GM12891 (cell line): ENCODE measurements at regions not wholly inside any gene's neighbourhood (a gene's known extent, or its start where the extent isn't known, plus 50 kb on each side); places are given as distances from the start of the nearest gene placed in this dataset.

Source experiments
- DNase-seq: peaks from one replicate; pipeline ENCODE4 v3.0.0; 2011; ENCODE audit warnings: low spot score; ENCODE audit not compliant: insufficient read length
- FAIRE-seq: peaks from 2 replicates; lab custom pipeline; 2011; peaks lifted over from hg19 to GRCh38; lab: Jason Lieb, UNC
- PAX5 ChIP-seq: IDR thresholded peaks from 2 replicates; pipeline ENCODE4 v1.6.1; 2011; ENCODE audit warnings: low read length, moderate library complexity, mild to moderate bottlenecking; ENCODE audit not compliant: insufficient read depth, severe bottlenecking
- POLR2A ChIP-seq: IDR thresholded peaks from 2 replicates; pipeline ENCODE4 v1.6.1; 2011; ENCODE audit warnings: low read depth, low read length, control low read depth
- POLR2AphosphoS5 ChIP-seq: IDR thresholded peaks from 2 replicates; pipeline ENCODE4 v1.6.1; 2011; ENCODE audit warnings: low read depth, low read length, control low read depth
- POU2F2 ChIP-seq: IDR thresholded peaks from 2 replicates; pipeline ENCODE4 v1.6.1; 2011; ENCODE audit warnings: low read depth, mild to moderate bottlenecking, control low read depth, low read length, moderate library complexity
- SPI1 ChIP-seq: IDR thresholded peaks from 2 replicates; pipeline ENCODE4 v1.6.1; 2011; ENCODE audit warnings: low read depth, low read length, control low read depth
- TAF1 ChIP-seq: IDR thresholded peaks from 2 replicates; pipeline ENCODE4 v1.6.1; 2011; ENCODE audit warnings: low read depth, low read length, control low read depth

GRCh38 chr18:41145516-41145915 is 809.5 kb upstream of the PIK3C3 start:
- TF ChIP-seq SPI1 (no peak), POLR2A (no peak), PAX5 (no peak), POU2F2 (no peak), POLR2AphosphoS5 (no peak), TAF1 (no peak)
- no peak for DNase-seq
- no peak for FAIRE-seq

- TF ChIP-seq POU2F2 (no peak), POLR2A (no peak)
- no peak for DNase-seq
- no peak for FAIRE-seq
These were observed 810.6 kb upstream of the PIK3C3 start for GRCh38 chr18:41144441-41144840.

GRCh38 chr18:41140506-41140905 is 814.5 kb upstream of the PIK3C3 start:
- FAIRE-seq: no peak
- DNase-seq: no peak
- TF ChIP-seq PAX5 (no peak), SPI1 (no peak), POU2F2 (no peak), TAF1 (no peak), POLR2AphosphoS5 (no peak), POLR2A (no peak)

- TF ChIP-seq POLR2AphosphoS5: no peak
- TF ChIP-seq POU2F2: no peak
- no peak for TF ChIP-seq POLR2A
- no peak for TF ChIP-seq PAX5
- TF ChIP-seq TAF1: no peak
- no peak for TF ChIP-seq SPI1
- DNase-seq: no peak
- FAIRE-seq: no peak
These were observed 819.9 kb upstream of the PIK3C3 start for GRCh38 chr18:41135146-41135545.

GRCh38 chr18:41134426-41134825 is 820.6 kb upstream of the PIK3C3 start:
- no peak for TF ChIP-seq POLR2AphosphoS5
- TF ChIP-seq POLR2A: no peak
- TF ChIP-seq TAF1: no peak
- TF ChIP-seq SPI1: no peak
- TF ChIP-seq PAX5: no peak
- TF ChIP-seq POU2F2: no peak
- DNase-seq (no peak), FAIRE-seq (no peak)

- TF ChIP-seq PAX5 (no peak), POLR2AphosphoS5 (no peak), TAF1 (no peak), POLR2A (no peak), SPI1 (no peak), POU2F2 (no peak)
- FAIRE-seq: no peak
- no peak for DNase-seq
These were observed 824.0 kb upstream of the PIK3C3 start for GRCh38 chr18:41131050-41131449.

- FAIRE-seq (no peak), DNase-seq (no peak)
- TF ChIP-seq POLR2AphosphoS5 (no peak), POU2F2 (no peak), TAF1 (no peak), POLR2A (no peak), PAX5 (no peak), SPI1 (no peak)
These were observed 826.5 kb upstream of the PIK3C3 start for GRCh38 chr18:41128545-41128944.

- FAIRE-seq (no peak), DNase-seq (no peak)
- TF ChIP-seq POLR2A: no peak
- no peak for TF ChIP-seq POLR2AphosphoS5
- no peak for TF ChIP-seq PAX5
- TF ChIP-seq TAF1: no peak
- no peak for TF ChIP-seq POU2F2
These were observed 826.9 kb upstream of the PIK3C3 start for GRCh38 chr18:41128126-41128525.

- FAIRE-seq: no peak
- TF ChIP-seq POLR2A (no peak), PAX5 (no peak), POU2F2 (no peak), POLR2AphosphoS5 (no peak), TAF1 (no peak)
- no peak for DNase-seq
These were observed 828.3 kb upstream of the PIK3C3 start for GRCh38 chr18:41126541-41127235.

- FAIRE-seq (no peak), DNase-seq (no peak)
- TF ChIP-seq TAF1 (no peak), POLR2AphosphoS5 (no peak), POU2F2 (no peak), POLR2A (no peak), PAX5 (no peak), SPI1 (no peak)
These were observed 833.8 kb upstream of the PIK3C3 start for GRCh38 chr18:41121116-41121826.

GRCh38 chr18:41119031-41119430 is 836.0 kb upstream of the PIK3C3 start:
- TF ChIP-seq POU2F2 (no peak), POLR2A (no peak), POLR2AphosphoS5 (no peak), PAX5 (no peak), SPI1 (no peak), TAF1 (no peak)
- DNase-seq (no peak), FAIRE-seq (no peak)
